ENCODE measurements at regions not wholly inside any gene's neighbourhood (a gene's known extent, or its start where the extent isn't known, plus 50 kb on each side); places are given as distances from the start of the nearest gene placed in this dataset.

DNA sequence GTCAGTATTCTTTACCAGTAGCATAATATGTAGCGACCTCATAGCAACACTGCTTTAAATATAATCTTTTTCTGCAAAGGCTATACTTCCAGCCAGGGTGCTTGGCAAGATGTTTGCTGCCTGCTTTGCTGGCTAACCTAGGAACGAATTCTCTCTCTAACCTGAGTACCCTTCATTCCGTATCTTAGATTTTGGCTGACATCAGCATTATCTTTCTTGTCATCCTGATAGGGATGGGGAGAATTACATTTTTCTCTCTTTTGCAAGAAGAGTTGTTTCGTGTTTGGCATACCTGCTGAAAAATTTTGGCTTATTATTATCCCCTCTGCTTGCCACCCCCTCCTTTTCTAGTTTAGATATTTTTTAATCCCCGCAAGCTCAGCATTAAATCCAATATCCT is 91.2 kb upstream of the CLMP start:
- Mint-ChIP-seq H3K27me3 (ENCODE audit: unreplicated experiment) (peaks cover 58% of the 10 kb centered on the region), H3K9me3 (ENCODE audit: unreplicated experiment) (no peaks in the 10 kb centered on the region), H3K27ac (ENCODE audit: unreplicated experiment) (no peak overlapping the region), H3K4me3 (ENCODE audit: unreplicated experiment) (no peak overlapping the region), H3K4me1 (ENCODE audit: unreplicated experiment) (no peaks in the 10 kb centered on the region), H3K36me3 (ENCODE audit: unreplicated experiment) (no peaks in the 10 kb centered on the region)
- no peak for DNase-seq (ENCODE audit: extremely low spot score, unreplicated experiment)
- TF ChIP-seq, protein P1, sequence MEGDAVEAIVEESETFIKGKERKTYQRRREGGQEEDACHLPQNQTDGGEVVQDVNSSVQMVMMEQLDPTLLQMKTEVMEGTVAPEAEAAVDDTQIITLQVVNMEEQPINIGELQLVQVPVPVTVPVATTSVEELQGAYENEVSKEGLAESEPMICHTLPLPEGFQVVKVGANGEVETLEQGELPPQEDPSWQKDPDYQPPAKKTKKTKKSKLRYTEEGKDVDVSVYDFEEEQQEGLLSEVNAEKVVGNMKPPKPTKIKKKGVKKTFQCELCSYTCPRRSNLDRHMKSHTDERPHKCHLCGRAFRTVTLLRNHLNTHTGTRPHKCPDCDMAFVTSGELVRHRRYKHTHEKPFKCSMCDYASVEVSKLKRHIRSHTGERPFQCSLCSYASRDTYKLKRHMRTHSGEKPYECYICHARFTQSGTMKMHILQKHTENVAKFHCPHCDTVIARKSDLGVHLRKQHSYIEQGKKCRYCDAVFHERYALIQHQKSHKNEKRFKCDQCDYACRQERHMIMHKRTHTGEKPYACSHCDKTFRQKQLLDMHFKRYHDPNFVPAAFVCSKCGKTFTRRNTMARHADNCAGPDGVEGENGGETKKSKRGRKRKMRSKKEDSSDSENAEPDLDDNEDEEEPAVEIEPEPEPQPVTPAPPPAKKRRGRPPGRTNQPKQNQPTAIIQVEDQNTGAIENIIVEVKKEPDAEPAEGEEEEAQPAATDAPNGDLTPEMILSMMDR (IDR thresholded peaks at IDR 0.05): no peak

DNA sequence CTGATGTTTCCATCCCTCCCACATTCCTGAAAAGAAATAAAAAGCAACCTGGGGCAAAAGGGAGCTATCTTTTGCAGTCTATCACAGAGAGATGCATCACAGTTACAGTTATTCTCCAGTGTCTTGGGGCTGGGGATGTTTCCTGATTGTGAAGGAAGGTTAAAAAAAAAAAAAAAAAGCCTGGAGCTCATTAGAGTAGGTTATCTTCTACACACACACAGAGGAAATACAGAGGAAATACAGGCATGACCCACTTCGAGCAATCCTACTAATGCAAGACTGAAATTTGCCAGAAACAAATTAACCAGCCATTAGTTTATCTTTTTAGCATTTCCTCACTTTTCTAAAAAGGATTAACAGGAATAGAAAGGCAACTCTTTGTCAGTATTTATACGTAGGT is 89.4 kb upstream of the CLMP start:
- Mint-ChIP-seq H3K4me1 (ENCODE audit: unreplicated experiment) (no peaks in the 10 kb centered on the region), H3K36me3 (ENCODE audit: unreplicated experiment) (no peaks in the 10 kb centered on the region), H3K27ac (ENCODE audit: unreplicated experiment) (no peak overlapping the region), H3K27me3 (ENCODE audit: unreplicated experiment) (peaks cover 57% of the 10 kb centered on the region), H3K9me3 (ENCODE audit: unreplicated experiment) (no peaks in the 10 kb centered on the region), H3K4me3 (ENCODE audit: unreplicated experiment) (no peak overlapping the region)
- TF ChIP-seq, protein P1 (IDR thresholded peaks at IDR 0.05): no peak
- no peak for DNase-seq (ENCODE audit: extremely low spot score, unreplicated experiment)

- no peak for DNase-seq (ENCODE audit: extremely low spot score, unreplicated experiment)
- Mint-ChIP-seq H3K4me3 (ENCODE audit: unreplicated experiment) (no peak overlapping the region), H3K27ac (ENCODE audit: unreplicated experiment) (no peak overlapping the region), H3K4me1 (ENCODE audit: unreplicated experiment) (no peaks in the 10 kb centered on the region), H3K9me3 (ENCODE audit: unreplicated experiment) (no peaks in the 10 kb centered on the region), H3K36me3 (ENCODE audit: unreplicated experiment) (no peaks in the 10 kb centered on the region), H3K27me3 (ENCODE audit: unreplicated experiment) (peaks cover 58% of the 10 kb centered on the region)
- TF ChIP-seq, protein P1 (IDR thresholded peaks at IDR 0.05): no peak
Measured at GRCh38 chr11:123282597-123282996, 87.5 kb upstream of the CLMP start.

DNA sequence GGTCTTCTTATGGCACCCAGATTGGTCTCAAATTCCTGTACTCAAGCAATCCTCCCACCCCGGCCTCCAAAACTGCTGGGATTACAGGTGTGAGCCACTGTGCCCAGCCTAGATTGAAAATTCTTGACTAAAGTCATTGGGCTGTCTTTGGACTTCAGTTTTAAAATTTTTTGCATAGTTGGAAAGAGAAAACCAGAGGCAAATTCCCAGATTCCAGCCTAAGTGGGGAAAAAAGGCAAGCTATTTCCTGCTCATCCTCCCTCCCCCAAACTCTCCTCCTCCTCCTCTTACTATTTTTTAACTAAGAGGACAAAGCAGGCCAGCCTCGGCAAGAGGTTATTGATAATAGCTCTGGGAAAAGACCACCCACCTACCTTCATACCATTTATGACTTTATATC is 78.6 kb upstream of the CLMP start:
- no peak overlapping the region for H3K27ac Mint-ChIP-seq (ENCODE audit: unreplicated experiment)
- no peak overlapping the region for H3K4me3 Mint-ChIP-seq (ENCODE audit: unreplicated experiment)
- H3K27me3 Mint-ChIP-seq (ENCODE audit: unreplicated experiment): peaks cover 13% of the 10 kb centered on the region
- H3K9me3 Mint-ChIP-seq (ENCODE audit: unreplicated experiment): no peaks in the 10 kb centered on the region
- H3K36me3 Mint-ChIP-seq (ENCODE audit: unreplicated experiment): no peaks in the 10 kb centered on the region
- peaks cover 2% of the 10 kb centered on the region for H3K4me1 Mint-ChIP-seq (ENCODE audit: unreplicated experiment)
- TF ChIP-seq, protein P1 (IDR thresholded peaks at IDR 0.05): no peak
- DNase-seq (ENCODE audit: extremely low spot score, unreplicated experiment): no peak

DNA sequence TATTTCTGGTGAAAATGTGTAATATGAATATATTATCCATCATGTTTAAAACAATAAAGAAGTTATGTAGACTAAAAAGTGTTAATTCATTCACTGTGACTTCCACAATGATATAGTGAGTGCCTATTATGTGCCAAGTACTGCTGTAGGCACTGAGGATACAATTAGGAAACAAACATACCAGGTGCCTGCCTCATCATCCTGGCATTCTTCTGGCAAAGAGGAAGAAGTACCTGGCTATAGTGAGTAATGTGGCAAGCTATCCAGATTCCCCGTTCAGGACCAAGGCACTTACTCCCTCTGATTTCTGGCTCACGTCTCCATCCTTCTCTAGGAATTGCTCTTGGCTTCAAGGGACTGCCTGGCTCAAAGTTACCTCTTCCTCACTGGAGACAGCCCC is 77.5 kb upstream of the CLMP start:
- no peak overlapping the region for H3K4me3 Mint-ChIP-seq (ENCODE audit: unreplicated experiment)
- peaks cover 2% of the 10 kb centered on the region for H3K4me1 Mint-ChIP-seq (ENCODE audit: unreplicated experiment)
- H3K27me3 Mint-ChIP-seq (ENCODE audit: unreplicated experiment): peaks cover 9% of the 10 kb centered on the region
- H3K36me3 Mint-ChIP-seq (ENCODE audit: unreplicated experiment): no peaks in the 10 kb centered on the region
- no peak overlapping the region for H3K27ac Mint-ChIP-seq (ENCODE audit: unreplicated experiment)
- no peak for DNase-seq (ENCODE audit: extremely low spot score, unreplicated experiment)
- TF ChIP-seq, protein P1 (IDR thresholded peaks at IDR 0.05): no peak
- no peaks in the 10 kb centered on the region for H3K9me3 Mint-ChIP-seq (ENCODE audit: unreplicated experiment)

Measured in osteocyte (in vitro differentiated cells).